ENCODE measurements at regions not wholly inside any gene's neighbourhood (a gene's known extent, or its start where the extent isn't known, plus 50 kb on each side); places are given as distances from the start of the nearest gene placed in this dataset.

DNA sequence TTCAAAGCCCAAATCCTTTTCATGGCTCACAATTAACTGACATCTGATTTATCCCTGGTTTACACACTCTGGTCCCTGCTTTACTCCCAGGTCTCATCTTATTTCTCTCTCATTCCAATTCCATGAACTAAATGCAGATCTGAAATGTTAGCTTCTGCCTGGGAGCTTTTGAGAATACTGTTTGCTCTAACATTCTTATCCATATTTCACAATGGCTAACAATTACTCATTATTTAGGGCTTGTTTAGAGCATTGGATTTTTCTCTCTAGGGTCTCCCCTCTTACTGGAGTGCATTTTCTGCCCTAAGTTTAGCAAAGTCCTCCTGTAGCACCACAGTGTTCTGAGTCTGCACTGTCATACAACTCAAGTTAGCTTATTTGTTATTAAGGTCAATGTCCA lies 121.5 kb upstream of the HCRTR2 start:
- H3K27ac ChIP-seq, result no peak overlapping the region
- H3K4me1 ChIP-seq, result peaks cover 0 to 4% (median 0%) of the 10 kb centered on the region in 9 donors
- no peaks in the 10 kb centered on the region for H3K36me3 ChIP-seq
- no peak overlapping the region for H3K4me3 ChIP-seq
- DNase-seq, result no peak
- no peaks in the 10 kb centered on the region for H3K9me3 ChIP-seq
- no peak for ATAC-seq
- TF ChIP-seq, protein P1, sequence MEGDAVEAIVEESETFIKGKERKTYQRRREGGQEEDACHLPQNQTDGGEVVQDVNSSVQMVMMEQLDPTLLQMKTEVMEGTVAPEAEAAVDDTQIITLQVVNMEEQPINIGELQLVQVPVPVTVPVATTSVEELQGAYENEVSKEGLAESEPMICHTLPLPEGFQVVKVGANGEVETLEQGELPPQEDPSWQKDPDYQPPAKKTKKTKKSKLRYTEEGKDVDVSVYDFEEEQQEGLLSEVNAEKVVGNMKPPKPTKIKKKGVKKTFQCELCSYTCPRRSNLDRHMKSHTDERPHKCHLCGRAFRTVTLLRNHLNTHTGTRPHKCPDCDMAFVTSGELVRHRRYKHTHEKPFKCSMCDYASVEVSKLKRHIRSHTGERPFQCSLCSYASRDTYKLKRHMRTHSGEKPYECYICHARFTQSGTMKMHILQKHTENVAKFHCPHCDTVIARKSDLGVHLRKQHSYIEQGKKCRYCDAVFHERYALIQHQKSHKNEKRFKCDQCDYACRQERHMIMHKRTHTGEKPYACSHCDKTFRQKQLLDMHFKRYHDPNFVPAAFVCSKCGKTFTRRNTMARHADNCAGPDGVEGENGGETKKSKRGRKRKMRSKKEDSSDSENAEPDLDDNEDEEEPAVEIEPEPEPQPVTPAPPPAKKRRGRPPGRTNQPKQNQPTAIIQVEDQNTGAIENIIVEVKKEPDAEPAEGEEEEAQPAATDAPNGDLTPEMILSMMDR (IDR thresholded peaks at IDR 0.05), result no peak
- no peaks in the 10 kb centered on the region for H3K27me3 ChIP-seq
- intact Hi-C loops (cut with DNase I), result no loop called here

DNA sequence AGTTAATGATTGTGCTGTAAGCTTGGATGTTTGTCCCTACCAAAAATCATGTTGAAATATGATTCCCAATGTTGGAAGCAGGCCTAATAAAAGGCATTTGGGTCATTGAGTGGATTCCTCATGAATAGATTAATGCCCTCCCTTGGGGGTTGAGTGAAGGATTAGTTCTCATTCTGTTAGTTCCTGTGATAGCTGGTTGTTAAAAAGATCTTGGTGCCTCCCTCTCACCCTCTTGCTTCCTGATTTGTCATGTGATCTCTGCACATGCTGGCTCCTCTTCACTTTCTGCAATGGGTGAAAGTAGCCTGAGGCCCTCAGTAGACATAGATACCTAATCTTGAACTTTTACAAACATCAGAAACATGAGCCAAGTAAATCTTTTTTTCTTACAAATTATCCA lies 115.6 kb upstream of the HCRTR2 start:
- DNase-seq (no peak), ATAC-seq (no peak)
- no peak overlapping the region for H3K4me3 ChIP-seq
- no peak overlapping the region for H3K27ac ChIP-seq
- no peaks in the 10 kb centered on the region for H3K27me3 ChIP-seq
- intact Hi-C loops (cut with DNase I), result no loop called here
- no peaks in the 10 kb centered on the region for H3K36me3 ChIP-seq
- no peaks in the 10 kb centered on the region for H3K4me1 ChIP-seq
- TF ChIP-seq, protein P1 (IDR thresholded peaks at IDR 0.05), result no peak
- peaks cover 0 to 32% (median 8%) of the 10 kb centered on the region in 11 donors for H3K9me3 ChIP-seq

DNA sequence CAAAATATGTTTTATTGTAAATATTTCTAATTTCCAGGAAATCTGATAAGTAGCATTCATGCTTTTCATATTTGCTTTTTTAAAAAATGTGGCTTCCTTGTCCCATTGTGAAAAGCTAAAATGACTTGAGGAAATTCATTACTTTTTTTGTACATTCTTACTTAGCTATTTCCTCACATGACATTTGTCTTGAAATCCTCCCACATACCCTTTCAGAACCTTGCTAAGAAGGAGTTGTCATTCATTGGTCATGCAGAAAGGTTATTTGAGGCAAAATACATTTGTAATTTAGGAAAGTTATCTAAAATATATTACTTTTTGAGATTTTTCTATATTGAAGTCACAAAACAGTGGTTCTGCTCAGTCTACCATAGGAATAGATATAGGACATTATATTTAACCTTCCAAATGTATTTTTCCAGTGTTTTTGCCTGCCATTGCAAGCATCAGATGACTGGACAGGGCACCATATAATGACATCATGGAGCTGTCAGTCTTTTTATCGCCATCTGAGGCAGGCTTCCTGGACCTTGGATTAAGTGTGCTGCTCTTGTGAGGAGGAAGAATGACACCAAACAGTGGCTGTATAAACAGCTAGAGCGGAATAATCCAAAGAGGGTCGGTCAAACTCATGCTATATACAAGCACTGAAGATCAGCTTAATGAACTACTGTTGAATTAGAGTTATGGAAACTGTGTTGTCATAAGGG lies 109.4 kb upstream of the HCRTR2 start:
- no peaks in the 10 kb centered on the region for H3K36me3 ChIP-seq
- no peaks in the 10 kb centered on the region for H3K27me3 ChIP-seq
- intact Hi-C loops (cut with DNase I), result loop anchor here in 9 of 10 donors (5.0 to 10.0 kb wide), 8 partner anchors 53 to 1088 kb away; no protein-coding TSS in a partner anchor
- DNase-seq (no peak), ATAC-seq (no peak)
- H3K27ac ChIP-seq, result no peak overlapping the region
- H3K4me3 ChIP-seq, result no peak overlapping the region
- peaks cover 0 to 7% (median 0%) of the 10 kb centered on the region in 9 donors for H3K4me1 ChIP-seq
- H3K9me3 ChIP-seq, result peaks cover 0 to 28% (median 8%) of the 10 kb centered on the region in 11 donors
- 77 to 81% methylated on average over 3 of the region's 3 CpGs for WGBS, 2 donors
- TF ChIP-seq, protein P1 (IDR thresholded peaks at IDR 0.05), result no peak

DNA sequence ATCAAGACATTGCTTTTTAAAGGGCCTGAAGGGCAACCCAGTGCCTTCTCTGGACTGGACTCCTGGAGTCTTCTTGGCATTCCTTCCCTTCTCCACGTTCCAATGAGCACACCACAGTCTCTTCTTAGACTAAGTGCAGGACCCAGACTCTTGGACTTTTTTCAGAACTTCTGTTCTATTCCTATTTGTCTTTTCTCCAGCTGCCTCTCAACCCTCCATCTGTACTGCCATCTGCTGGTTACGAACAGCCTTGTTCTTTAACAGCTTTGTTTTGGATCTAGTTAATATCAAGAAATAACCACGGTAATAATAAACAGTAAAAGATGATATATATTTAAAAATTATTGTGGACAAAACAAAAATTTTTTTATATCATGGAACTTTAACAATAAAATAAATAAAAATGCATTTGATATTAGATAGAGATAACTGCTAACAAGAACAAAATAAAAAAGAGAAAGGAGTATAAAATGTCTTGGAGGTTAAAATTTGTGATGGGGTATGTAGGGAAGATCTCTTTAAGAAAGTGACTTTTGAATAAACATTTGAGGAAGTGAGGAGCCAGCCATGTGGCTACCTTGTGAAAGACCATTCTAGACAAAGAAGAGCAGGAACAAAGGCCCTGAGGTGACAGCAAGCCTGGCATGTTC lies 105.1 kb upstream of the HCRTR2 start:
- Histone ChIP-seq H3K9me3 (peaks cover 0 to 13% (median 0%) of the 10 kb centered on the region in 11 donors), H3K4me1 (peaks cover 0 to 7% (median 0%) of the 10 kb centered on the region in 9 donors), H3K27ac (no peak overlapping the region), H3K36me3 (no peaks in the 10 kb centered on the region), H3K4me3 (no peak overlapping the region), H3K27me3 (no peaks in the 10 kb centered on the region)
- WGBS, 2 donors, result 12 to 15% methylated on average over 3 of the region's 3 CpGs
- intact Hi-C loops (cut with DNase I), result loop anchor here in 9 of 10 donors (2.0 to 10.0 kb wide), 9 partner anchors 57 to 1092 kb away; no protein-coding TSS in a partner anchor
- ATAC-seq, result peak in 1 of 8 donors; percentile 41
- TF ChIP-seq, protein P1 (IDR thresholded peaks at IDR 0.05), result peak; percentile 20 to 65 (median 59)
- DNase-seq, result peak in 1 of 2 donors; percentile 11
